IMR-90 (cell line): ENCODE measurements at regions not wholly inside any gene's neighbourhood (a gene's known extent, or its start where the extent isn't known, plus 50 kb on each side); places are given as distances from the start of the nearest gene placed in this dataset.

Source experiments
- ATAC-seq: fragments of 200-7000 bp; cut with Tn5 transposase; 2 replicates; pipeline ENCODE4 v1.9.1; 2020; ENCODE audit warnings: low read depth, mild to moderate bottlenecking, moderate library complexity
- BruUV-seq: library from RNA; stranded (reverse); fragments of 400-500 nt; replicated peaks from 2 replicates; lab custom pipeline; 2021; lab: Mats Ljungman, UMichigan
- CTCF ChIA-PET: fragments of 300-600 bp; formaldehyde crosslinking; extraction: SDS; loops from one replicate; lab custom pipeline; 2021; ENCODE audit warnings: antibody characterized with exemption; lab: Yijun Ruan, JAX
- POLR2A ChIA-PET: fragments of 300-600 bp; sonication (Branson Sonifier 250); formaldehyde crosslinking; loops from one replicate; lab custom pipeline; 2022; ENCODE audit warnings: antibody characterized with exemption; ENCODE audit not compliant: unreplicated experiment; lab: Charles Lee
- DNase-seq: peaks from one replicate; pipeline ENCODE4 v3.0.0; 2013
- H2AFZ ChIP-seq: replicated peaks from 2 replicates; pipeline ENCODE3; 2013; ENCODE audit warnings: low read length, mild to moderate bottlenecking; ENCODE audit not compliant: poor library complexity
- H2AK5ac ChIP-seq: 2 replicates; pipeline ENCODE4 v1.6.1; 2013; ENCODE audit warnings: low read depth, low read length, inconsistent platforms
- H2AK9ac ChIP-seq: replicated peaks from 2 replicates; pipeline ENCODE3; 2013; ENCODE audit warnings: mild to moderate bottlenecking, low read depth, low read length, moderate library complexity; ENCODE audit not compliant: poor library complexity
- H2BK120ac ChIP-seq: 2 replicates; pipeline ENCODE4 v1.6.1; 2013; ENCODE audit warnings: low read depth, low read length, inconsistent platforms
- H2BK15ac ChIP-seq: 3 replicates; pipeline ENCODE4 v1.6.1; 2013; ENCODE audit warnings: low read depth, low read length, inconsistent platforms
- H2BK20ac ChIP-seq: 2 replicates; pipeline ENCODE4 v1.6.1; 2013; ENCODE audit warnings: low read depth, mild to moderate bottlenecking, inconsistent platforms, low read length, moderate library complexity
- H2BK5ac ChIP-seq: 2 replicates; pipeline ENCODE4 v1.6.1; 2013; ENCODE audit warnings: mild to moderate bottlenecking, low read depth, low read length, inconsistent platforms; ENCODE audit not compliant: poor library complexity, severe bottlenecking
- H3K14ac ChIP-seq: replicated peaks from 2 replicates; pipeline ENCODE4 v1.6.1; 2013; ENCODE audit warnings: low read depth, low read length, inconsistent platforms
- H3K18ac ChIP-seq: 2 replicates; pipeline ENCODE4 v1.6.1; 2013; ENCODE audit warnings: low read depth, low read length, control low read depth
- H3K23ac ChIP-seq: 2 replicates; pipeline ENCODE4 v1.6.1; 2013; ENCODE audit warnings: low read depth, low read length, inconsistent platforms
- H3K27ac ChIP-seq: 2 replicates; pipeline ENCODE4 v1.5.1; 2013; ENCODE audit warnings: mild to moderate bottlenecking, control low read depth, low read length; ENCODE audit not compliant: insufficient read depth
- H3K27me3 ChIP-seq: 2 replicates; pipeline ENCODE4 v1.6.1; 2013; ENCODE audit warnings: low read length; ENCODE audit not compliant: control insufficient read depth, insufficient read depth
- H3K36me3 ChIP-seq: 2 replicates; pipeline ENCODE4 v1.6.1; 2013; ENCODE audit warnings: low read length, mixed read lengths; ENCODE audit not compliant: control insufficient read depth, insufficient read depth
- H3K4ac ChIP-seq: 2 replicates; pipeline ENCODE4 v1.6.1; 2013; ENCODE audit warnings: low read depth, low read length, inconsistent platforms
- H3K4me1 ChIP-seq: 2 replicates; pipeline ENCODE4 v1.6.1; 2013; ENCODE audit warnings: low read length, mixed read lengths; ENCODE audit not compliant: control insufficient read depth, insufficient read depth
- H3K4me2 ChIP-seq: 2 replicates; pipeline ENCODE4 v1.6.1; 2013; ENCODE audit warnings: low read depth, mild to moderate bottlenecking, control low read depth, low read length, moderate library complexity
- H3K4me3 ChIP-seq: 2 replicates; pipeline ENCODE4 v1.5.1; 2013; ENCODE audit warnings: low read depth, mild to moderate bottlenecking, control low read depth, low read length, moderate library complexity; ENCODE audit not compliant: insufficient read depth
- H3K56ac ChIP-seq: 2 replicates; pipeline ENCODE4 v1.6.1; 2013; ENCODE audit warnings: low read length, inconsistent platforms; ENCODE audit not compliant: insufficient read depth; ENCODE audit errors: extremely low read depth
- H3K79me1 ChIP-seq, 2 experiments: 2 replicates each; pipeline ENCODE4 v1.6.1; 2013; ENCODE audit warnings: low read length in 2 of 2, inconsistent platforms in 1 of 2, low read depth in 1 of 2
- H3K9ac ChIP-seq: 2 replicates; pipeline ENCODE4 v1.6.1; 2013; ENCODE audit warnings: low read depth, low read length, control low read depth
- H3K9me1 ChIP-seq: 2 replicates; pipeline ENCODE4 v1.6.1; 2013; ENCODE audit warnings: low read length, inconsistent platforms; ENCODE audit not compliant: insufficient read depth
- H3K9me3 ChIP-seq: 2 replicates; pipeline ENCODE4 v1.6.1; 2013; ENCODE audit warnings: low read length; ENCODE audit not compliant: control insufficient read depth, insufficient read depth
- H4K20me1 ChIP-seq: 2 replicates; pipeline ENCODE4 v1.6.1; 2013; ENCODE audit warnings: low read length, inconsistent platforms; ENCODE audit not compliant: insufficient read depth
- H4K5ac ChIP-seq: 2 replicates; pipeline ENCODE4 v1.6.1; 2013; ENCODE audit warnings: mild to moderate bottlenecking, low read depth, low read length, control low read depth
- H4K8ac ChIP-seq, 2 experiments: 2 replicates each; pipeline ENCODE4 v1.6.1; 2013; ENCODE audit warnings: low read depth in 2 of 2, low read length in 2 of 2, control low read depth in 1 of 2, inconsistent platforms in 1 of 2
- H4K91ac ChIP-seq: 2 replicates; pipeline ENCODE4 v1.6.1; 2013; ENCODE audit warnings: low read depth, low read length, inconsistent platforms; ENCODE audit not compliant: insufficient read depth
- BHLHE40 ChIP-seq: fragments of 150-350 bp; IDR thresholded peaks from 2 replicates; pipeline ENCODE4 v1.6.1; 2016; ENCODE audit warnings: mild to moderate bottlenecking, low read depth, low read length
- CEBPB ChIP-seq: IDR thresholded peaks from 2 replicates; pipeline ENCODE4 v1.6.1; 2012; ENCODE audit warnings: low read depth, low read length, improper control_type of control experiment
- CHD1 ChIP-seq: IDR thresholded peaks from 2 replicates; pipeline ENCODE4 v1.6.1; 2012; ENCODE audit warnings: low read depth, low read length, improper control_type of control experiment
- CTCF ChIP-seq: conservative IDR thresholded peaks from 2 replicates; pipeline ENCODE4 v1.5.1; 2012; ENCODE audit warnings: mild to moderate bottlenecking, low read depth, low read length, improper control_type of control experiment
- FOS ChIP-seq: fragments of 150-350 bp; IDR thresholded peaks from 2 replicates; pipeline ENCODE4 v1.6.1; 2016; ENCODE audit warnings: low read depth, low read length
- MAFK ChIP-seq: IDR thresholded peaks from 2 replicates; pipeline ENCODE4 v1.6.1; 2012; ENCODE audit warnings: low read depth, low read length, improper control_type of control experiment
- MAZ ChIP-seq: IDR thresholded peaks from 2 replicates; pipeline ENCODE4 v1.6.1; 2012; ENCODE audit warnings: low read depth, mild to moderate bottlenecking, low read length, improper control_type of control experiment, moderate library complexity, borderline replicate concordance
- MXI1 ChIP-seq: IDR thresholded peaks from 2 replicates; pipeline ENCODE4 v1.6.1; 2012; ENCODE audit warnings: low read depth, mild to moderate bottlenecking, low read length, moderate library complexity, borderline replicate concordance
- NFE2L2 ChIP-seq: fragments of 150-350 bp; IDR thresholded peaks from 2 replicates; pipeline ENCODE4 v1.6.1; 2016; ENCODE audit warnings: low read depth, mild to moderate bottlenecking, low read length
- POLR2A ChIP-seq: IDR thresholded peaks from 2 replicates; pipeline ENCODE4 v1.6.1; 2012; ENCODE audit warnings: mild to moderate bottlenecking, low read depth, low read length
- RAD21 ChIP-seq: IDR thresholded peaks from 2 replicates; pipeline ENCODE4 v1.6.1; 2012; ENCODE audit warnings: low read length, improper control_type of control experiment
- RCOR1 ChIP-seq: IDR thresholded peaks from 2 replicates; pipeline ENCODE4 v1.6.1; 2012; ENCODE audit warnings: mild to moderate bottlenecking, low read length, improper control_type of control experiment; ENCODE audit not compliant: insufficient replicate concordance
- RFX5 ChIP-seq: IDR thresholded peaks from 2 replicates; pipeline ENCODE4 v1.8.0; 2012; ENCODE audit warnings: low read depth, mild to moderate bottlenecking, low read length, moderate library complexity
- SMC3 ChIP-seq: fragments of 150-350 bp; IDR thresholded peaks from 2 replicates; pipeline ENCODE4 v1.6.1; 2016; ENCODE audit warnings: low read depth, mild to moderate bottlenecking, antibody characterized with exemption, low read length, moderate library complexity
- WGBS, 2 experiments: methylation state at CpG; one replicate each; pipeline versions ENCODE4 v1.1.5 to v1.1.7; 2013; ENCODE audit warnings: missing lambda C conversion rate in 2 of 2; ENCODE audit not compliant: insufficient read length in 1 of 2; ENCODE audit errors: extremely low coverage in 2 of 2; 5-methylcytosine and 5-hydroxymethylcytosine counted together
- dilution Hi-C: fragments of 300-500 bp; cut with HindIII; formaldehyde crosslinking; loops from one replicate; pipeline ENCODE4 v1.14.3; 2018; ENCODE audit warnings: low sequenced_read_pairs; ENCODE audit not compliant: unreplicated experiment
- in situ Hi-C: fragments of 300-500 bp; cut with MboI; formaldehyde crosslinking; loops from 3 replicates; pipeline ENCODE4 v1.14.3; 2019; ENCODE audit warnings: low sequenced_read_pairs, inconsistent platforms, mixed read lengths
- intact Hi-C: fragments of 100-400 bp; cut with micrococcal nuclease; formaldehyde crosslinking; loops from 2 replicates; pipeline ENCODE4 v1.10.0; 2022
- TF ChIP-seq, protein P1 (sequence below): fragments of 150-350 bp; IDR thresholded peaks from 2 replicates; pipeline ENCODE4 v1.6.1; 2017; ENCODE audit warnings: mild to moderate bottlenecking, antibody characterized with exemption, low read length, low read depth
- TF ChIP-seq, protein P2 (sequence below): fragments of 150-350 bp; IDR thresholded peaks from 2 replicates; pipeline ENCODE4 v1.6.1; 2016; ENCODE audit warnings: low read depth, mild to moderate bottlenecking, low read length, moderate library complexity, borderline replicate concordance

GRCh38 chr17:13919818-13920217 lies 149.5 kb upstream of the COX10 start:
- Histone ChIP-seq H3K4ac (no peak overlapping the region), H2AK5ac (no peak overlapping the region), H3K23ac (no peak overlapping the region), H4K20me1 (no peaks in the 10 kb centered on the region), H3K4me2 (no peak overlapping the region), H3K56ac (no peak overlapping the region), H3K9me1 (no peaks in the 10 kb centered on the region), H4K91ac (no peak overlapping the region), H3K27me3 (peaks cover 4% of the 10 kb centered on the region), H3K9ac (no peak overlapping the region), H3K14ac (no peak overlapping the region), H4K8ac (no peak overlapping the region), H2BK15ac (no peak overlapping the region), H3K79me1 (no peaks in the 10 kb centered on the region), H3K9me3 (no peaks in the 10 kb centered on the region), H3K18ac (no peak overlapping the region), H2BK120ac (no peak overlapping the region), H3K4me3 (no peak overlapping the region), H4K5ac (no peak overlapping the region), H2AK9ac (no peak overlapping the region), H3K4me1 (no peaks in the 10 kb centered on the region), H3K36me3 (no peaks in the 10 kb centered on the region), H2BK5ac (no peak overlapping the region), H3K27ac (no peak overlapping the region), H2BK20ac (no peak overlapping the region), H2AFZ (no peak overlapping the region)
- no peak for TF ChIP-seq MAZ
- no peak for TF ChIP-seq RAD21
- no peak for TF ChIP-seq BHLHE40
- no peak for TF ChIP-seq RFX5
- TF ChIP-seq, protein P1, sequence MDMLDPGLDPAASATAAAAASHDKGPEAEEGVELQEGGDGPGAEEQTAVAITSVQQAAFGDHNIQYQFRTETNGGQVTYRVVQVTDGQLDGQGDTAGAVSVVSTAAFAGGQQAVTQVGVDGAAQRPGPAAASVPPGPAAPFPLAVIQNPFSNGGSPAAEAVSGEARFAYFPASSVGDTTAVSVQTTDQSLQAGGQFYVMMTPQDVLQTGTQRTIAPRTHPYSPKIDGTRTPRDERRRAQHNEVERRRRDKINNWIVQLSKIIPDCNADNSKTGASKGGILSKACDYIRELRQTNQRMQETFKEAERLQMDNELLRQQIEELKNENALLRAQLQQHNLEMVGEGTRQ = no peak
- no peak for TF ChIP-seq RCOR1
- TF ChIP-seq CEBPB = no peak
- no peak for TF ChIP-seq CTCF
- TF ChIP-seq, protein P2, sequence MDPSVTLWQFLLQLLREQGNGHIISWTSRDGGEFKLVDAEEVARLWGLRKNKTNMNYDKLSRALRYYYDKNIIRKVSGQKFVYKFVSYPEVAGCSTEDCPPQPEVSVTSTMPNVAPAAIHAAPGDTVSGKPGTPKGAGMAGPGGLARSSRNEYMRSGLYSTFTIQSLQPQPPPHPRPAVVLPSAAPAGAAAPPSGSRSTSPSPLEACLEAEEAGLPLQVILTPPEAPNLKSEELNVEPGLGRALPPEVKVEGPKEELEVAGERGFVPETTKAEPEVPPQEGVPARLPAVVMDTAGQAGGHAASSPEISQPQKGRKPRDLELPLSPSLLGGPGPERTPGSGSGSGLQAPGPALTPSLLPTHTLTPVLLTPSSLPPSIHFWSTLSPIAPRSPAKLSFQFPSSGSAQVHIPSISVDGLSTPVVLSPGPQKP = no peak
- TF ChIP-seq FOS = no peak
- no peak for TF ChIP-seq POLR2A
- TF ChIP-seq CHD1 = no peak
- TF ChIP-seq NFE2L2 = no peak
- TF ChIP-seq SMC3 = no peak
- TF ChIP-seq MAFK = no peak
- TF ChIP-seq MXI1 = no peak
- ATAC-seq = no peak
- ChIA-PET POLR2A (no interaction called here), CTCF (no interaction called here)
- in situ Hi-C loops (no loop called here), dilution Hi-C loops (no loop called here), intact Hi-C loops (no loop called here)
- 94% methylated on average over 3 of the region's 6 CpGs; no CpG with 5 or more reads in 1 of the 2 experiments for WGBS, 2 experiments
- no peak for DNase-seq
- no TSS peak for BruUV-seq
